HG02973 (cell line): ENCODE measurements at regions not wholly inside any gene's neighbourhood (a gene's known extent, or its start where the extent isn't known, plus 50 kb on each side); places are given as distances from the start of the nearest gene placed in this dataset.
"Not testable (repeated sequence)": the region's sequence is repeated elsewhere in the genome, so short reads cannot be mapped to it uniquely, and the experiment has no call there.

Experiments
- ATAC-seq: cut with Tn5 transposase; IDR thresholded peaks from one replicate; pipeline ENCODE4 v1.9.1; 2021; ENCODE audit warnings: moderate library complexity; ENCODE audit not compliant: unreplicated experiment

DNA sequence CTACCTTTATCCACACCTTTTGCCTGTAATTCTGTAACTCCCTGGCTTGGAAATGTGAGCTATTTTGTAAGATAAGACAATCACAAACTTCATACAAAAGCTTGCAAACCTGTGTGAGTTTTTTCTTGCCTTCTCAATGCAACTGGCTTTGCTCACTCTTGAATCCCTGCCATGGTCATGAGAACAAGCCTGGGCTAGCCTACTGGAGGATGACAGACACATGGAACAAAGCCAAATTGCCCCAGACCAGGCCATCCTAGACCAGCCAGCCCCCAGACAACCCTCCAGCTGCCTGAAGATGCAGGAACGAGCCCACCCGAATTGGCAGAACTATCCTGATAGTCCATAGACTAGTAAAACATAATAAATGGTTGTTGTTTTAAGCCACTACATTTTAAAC lies 466.6 kb upstream of the ERCC4 start:
- no peak for ATAC-seq

DNA sequence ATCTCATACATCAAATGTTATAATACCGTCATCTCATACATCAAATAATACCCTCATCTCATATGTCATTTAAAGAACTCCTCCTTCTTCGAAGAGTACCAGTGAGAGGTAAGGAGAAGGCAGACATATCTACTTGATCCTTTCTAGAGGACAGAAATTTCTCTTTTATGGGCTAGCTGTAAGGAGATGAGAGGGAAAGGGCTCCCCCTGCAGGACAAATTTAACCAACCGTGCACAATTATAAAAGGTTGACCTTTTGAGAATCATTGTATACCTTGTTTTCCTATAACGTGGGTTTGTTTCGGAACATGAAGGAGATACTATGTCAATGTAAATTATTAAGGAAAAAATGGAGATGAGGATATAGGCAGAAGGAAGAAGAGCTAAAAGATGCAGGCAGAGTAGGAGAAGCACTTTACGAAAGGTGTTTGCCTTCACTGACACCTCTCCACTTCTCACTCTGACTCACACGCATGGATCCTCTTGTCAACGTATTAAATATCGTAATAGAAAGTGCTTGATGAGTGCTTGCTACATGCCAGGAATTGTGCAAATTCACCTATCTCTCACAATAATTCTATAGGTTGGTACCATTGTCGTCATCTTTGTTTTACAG lies 465.9 kb upstream of the ERCC4 start:
- ATAC-seq, result no peak

- ATAC-seq, result no peak
Observed at GRCh38 chr16:13463619-13464018, 456.3 kb upstream of the ERCC4 start.

- no peak for ATAC-seq
Observed at GRCh38 chr16:13471036-13471435, 448.9 kb upstream of the ERCC4 start.

- no peak for ATAC-seq
Observed at GRCh38 chr16:13478991-13479390, 441.0 kb upstream of the ERCC4 start.

GRCh38 chr16:13479549-13479948 lies 440.4 kb upstream of the ERCC4 start:
- no peak for ATAC-seq

GRCh38 chr16:13480801-13481200 lies 439.2 kb upstream of the ERCC4 start:
- ATAC-seq, result no peak

GRCh38 chr16:13483121-13483520 lies 436.8 kb upstream of the ERCC4 start:
- ATAC-seq, result no peak

DNA sequence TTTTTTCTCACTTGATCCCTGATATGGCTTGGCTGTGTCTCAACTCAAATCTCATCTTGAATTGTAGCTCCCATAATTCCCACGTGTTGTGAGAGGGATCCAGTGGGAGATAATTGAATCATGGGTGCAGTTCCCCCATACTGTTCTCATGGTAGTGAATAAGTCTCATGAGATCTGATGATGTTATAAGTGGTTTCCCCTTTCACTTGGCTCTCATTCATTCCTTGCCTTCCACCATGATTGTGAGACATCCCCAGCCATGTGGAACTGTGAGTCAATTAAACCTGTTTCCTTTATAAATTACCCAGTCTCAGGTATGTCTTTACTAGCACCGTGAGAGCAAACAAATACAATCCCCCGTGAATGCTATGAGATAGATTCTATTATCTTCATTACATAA lies 430.5 kb upstream of the ERCC4 start:
- ATAC-seq, result not testable (repeated sequence)

- no peak for ATAC-seq
Observed at GRCh38 chr16:13492046-13492445, 427.9 kb upstream of the ERCC4 start.

- ATAC-seq, result no peak
Observed at GRCh38 chr16:13503960-13504635, 415.9 kb upstream of the ERCC4 start.

DNA sequence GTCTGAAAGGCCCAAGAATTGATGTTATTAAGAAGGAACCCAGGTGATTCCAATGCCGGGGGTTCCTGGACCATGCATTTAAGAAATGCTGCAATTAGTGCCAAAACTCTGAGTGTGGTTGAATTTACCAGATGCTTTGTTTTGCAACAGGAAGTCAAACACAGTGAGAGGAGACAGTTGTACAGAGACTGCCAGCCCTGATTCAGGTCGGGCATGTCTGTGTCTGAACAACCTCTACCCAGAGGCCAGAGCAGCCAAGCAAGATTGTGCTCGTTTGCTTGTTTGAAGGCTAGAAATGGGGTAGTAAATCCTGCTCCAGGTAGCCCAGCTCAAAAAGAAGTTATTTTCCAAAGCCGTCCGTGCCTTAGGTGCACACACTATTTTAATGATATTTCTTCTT lies 412.4 kb upstream of the ERCC4 start:
- ATAC-seq, result no peak

DNA sequence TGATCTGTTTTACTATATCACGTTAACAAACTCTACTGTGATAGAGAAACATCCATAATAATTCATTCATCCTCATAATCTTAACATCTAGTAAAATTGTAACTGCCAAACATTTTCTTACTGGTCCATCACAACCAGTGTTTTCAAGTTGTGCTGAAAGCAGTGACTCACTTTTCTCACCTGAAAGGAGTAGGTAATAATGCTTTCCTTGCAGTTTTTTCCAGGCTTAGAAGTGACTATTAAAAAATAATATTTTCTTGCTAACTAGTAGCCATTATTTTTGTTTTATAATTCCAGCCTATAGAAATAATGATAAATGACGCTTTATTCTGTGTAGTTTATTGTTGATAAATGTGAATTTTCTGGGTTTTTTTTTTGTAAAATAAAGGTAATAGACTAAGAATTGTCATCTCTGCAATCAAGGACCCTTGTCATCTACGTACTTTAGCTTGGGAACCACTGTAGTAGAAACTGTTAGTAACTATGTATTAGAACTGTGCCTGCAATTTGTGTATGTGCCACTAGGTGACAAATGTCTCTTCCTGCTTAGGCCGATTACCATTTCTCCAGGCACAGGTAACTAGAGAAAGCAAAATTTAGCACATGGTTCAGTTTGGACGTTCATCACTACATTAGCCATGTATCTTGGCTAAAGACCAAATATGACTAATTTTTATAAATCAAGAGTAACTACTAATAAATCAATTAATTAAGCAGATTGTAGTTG lies 409.4 kb upstream of the ERCC4 start:
- no peak for ATAC-seq

GRCh38 chr16:13517841-13518240 lies 402.1 kb upstream of the ERCC4 start:
- no peak for ATAC-seq

DNA sequence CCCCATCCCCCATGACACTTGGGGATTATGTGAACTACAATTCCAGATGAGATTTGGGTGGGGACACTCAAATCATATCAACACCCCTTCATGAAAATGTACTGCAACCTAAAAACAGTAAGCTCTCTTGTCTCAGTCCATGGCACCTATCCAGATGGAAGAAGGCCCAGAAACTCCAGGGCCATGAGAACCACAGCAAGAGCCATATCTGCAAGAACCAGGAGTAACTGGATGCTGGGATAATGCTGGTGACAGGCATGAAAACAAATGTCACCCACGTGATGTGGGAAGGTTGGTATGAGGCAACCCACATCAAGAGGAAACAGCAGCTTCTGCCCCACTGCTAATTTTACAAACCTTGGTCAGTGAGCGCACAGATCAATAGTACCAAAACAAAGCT lies 400.1 kb upstream of the ERCC4 start:
- ATAC-seq, result no peak

DNA sequence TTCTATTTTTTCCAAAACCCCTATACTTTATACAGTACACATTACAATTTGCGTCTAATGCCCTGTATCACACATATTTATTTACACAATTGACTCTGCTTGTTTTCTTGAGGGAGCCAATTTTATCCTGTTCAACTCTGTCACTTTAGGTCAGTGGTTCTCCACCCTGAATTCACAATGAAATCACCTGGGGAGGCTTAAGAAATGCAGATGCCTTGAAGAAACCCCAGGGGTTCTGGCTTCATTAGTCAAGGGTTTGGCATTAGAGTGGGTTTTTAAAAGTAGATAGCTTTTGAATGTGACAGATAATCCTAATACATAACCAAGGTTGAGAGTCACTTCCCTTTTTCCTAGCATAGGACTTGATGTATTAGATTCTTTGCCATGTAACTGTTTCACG lies 398.6 kb upstream of the ERCC4 start:
- no peak for ATAC-seq

- no peak for ATAC-seq
Observed at GRCh38 chr16:13527332-13527731, 392.6 kb upstream of the ERCC4 start.

DNA sequence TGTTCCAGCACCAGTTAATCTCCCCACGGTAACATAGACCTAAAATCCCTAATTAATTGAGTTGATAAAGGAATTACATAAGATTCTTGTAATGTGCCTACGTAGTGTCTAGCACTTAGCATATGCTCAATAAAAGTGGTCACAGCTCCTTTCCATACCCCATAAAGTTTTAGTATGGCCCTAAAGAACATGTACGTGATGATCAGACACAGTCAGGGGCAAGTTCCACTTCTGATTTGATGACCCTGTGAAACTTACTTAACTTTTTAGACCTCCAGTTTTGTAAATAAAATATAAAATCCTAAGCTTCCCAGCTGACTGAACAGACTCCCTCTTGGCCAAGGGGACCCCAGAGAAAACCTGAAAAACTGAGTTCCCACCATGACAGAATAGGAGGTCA lies 391.3 kb upstream of the ERCC4 start:
- ATAC-seq, result no peak

DNA sequence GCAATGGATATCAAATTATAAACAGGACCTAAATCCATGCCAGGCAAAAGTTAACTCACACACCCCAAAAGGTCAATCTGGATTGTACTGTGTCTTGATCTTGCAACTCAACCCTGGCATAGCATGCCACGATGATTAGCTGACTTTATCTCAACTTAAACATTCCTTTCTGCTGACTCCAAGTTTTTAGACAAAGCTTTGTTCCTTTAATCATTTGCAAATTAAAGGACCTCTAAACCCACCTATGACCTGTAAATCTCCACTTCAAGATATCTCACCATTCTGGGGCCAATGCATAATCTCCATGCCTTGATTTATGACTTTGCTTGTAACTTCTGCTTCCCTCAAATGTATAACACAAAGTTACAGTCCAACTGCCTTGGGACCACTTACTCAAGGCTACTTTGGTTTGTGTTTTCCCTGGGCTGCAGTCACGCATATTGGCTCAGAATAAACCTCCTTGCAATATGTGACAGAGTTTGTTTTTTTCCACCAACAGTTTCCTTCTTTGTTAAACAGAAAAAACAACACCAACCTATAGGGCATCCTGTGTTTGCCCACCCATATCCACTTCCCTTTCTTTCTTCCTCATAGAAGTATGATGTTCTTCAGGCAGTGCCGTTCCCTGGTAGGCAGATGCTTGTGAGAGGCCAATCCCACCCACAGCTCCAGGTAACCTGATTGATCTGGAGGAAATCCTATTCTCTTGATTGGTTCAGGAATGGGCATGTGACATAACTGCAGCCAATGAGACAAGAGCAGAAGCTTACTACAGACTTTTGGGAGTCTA lies 390.6 kb upstream of the ERCC4 start:
- no peak for ATAC-seq

GRCh38 chr16:13540771-13541170 lies 379.2 kb upstream of the ERCC4 start:
- ATAC-seq, result no peak

DNA sequence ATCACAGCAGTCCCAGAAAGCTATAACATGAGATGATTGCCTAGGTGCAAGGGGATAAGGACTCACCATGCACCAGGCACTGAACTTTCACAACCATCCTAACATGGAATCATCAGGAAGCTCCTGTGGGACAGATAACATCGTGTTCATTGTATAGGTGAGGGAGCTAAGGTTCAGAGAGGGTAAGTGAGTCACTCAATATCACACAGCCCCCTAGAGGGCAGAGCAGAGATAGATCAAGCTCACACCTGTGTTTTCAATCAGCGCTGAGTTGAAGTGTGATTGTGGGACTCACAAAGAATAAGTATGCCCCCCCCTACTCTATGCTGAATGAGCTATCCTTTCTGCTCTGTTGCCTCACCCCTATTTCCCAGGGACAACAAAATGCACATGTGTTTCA lies 377.7 kb upstream of the ERCC4 start:
- ATAC-seq, result no peak

DNA sequence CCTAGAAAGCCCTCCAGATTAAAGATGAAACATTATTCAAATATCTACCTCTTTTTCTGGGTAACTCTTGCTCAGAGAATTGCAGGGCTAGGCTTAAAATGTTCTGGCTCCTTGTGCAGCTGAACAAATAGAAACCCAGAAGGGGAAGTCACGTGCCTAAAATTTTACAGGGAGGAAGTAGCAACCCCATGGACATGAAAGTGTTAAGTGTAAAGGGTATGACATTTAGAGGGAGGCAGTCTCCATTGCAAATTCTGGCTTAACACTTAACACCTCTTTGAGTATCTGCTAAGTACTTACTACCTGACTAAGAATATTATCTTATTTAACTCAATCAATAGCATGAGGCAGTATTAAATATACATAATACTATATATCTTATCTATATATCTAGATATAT lies 376.1 kb upstream of the ERCC4 start:
- no peak for ATAC-seq
